Tongue (tissue), 1 donor: ENCODE measurements at regions not wholly inside any gene's neighbourhood (a gene's known extent, or its start where the extent isn't known, plus 50 kb on each side); places are given as distances from the start of the nearest gene placed in this dataset.
"Not testable (repeated sequence)": the region's sequence is repeated elsewhere in the genome, so short reads cannot be mapped to it uniquely, and the experiment has no call there.

Source experiments
- DNase-seq: peaks from one replicate; pipeline ENCODE4 v3.0.0-alpha.2; 2015

DNA sequence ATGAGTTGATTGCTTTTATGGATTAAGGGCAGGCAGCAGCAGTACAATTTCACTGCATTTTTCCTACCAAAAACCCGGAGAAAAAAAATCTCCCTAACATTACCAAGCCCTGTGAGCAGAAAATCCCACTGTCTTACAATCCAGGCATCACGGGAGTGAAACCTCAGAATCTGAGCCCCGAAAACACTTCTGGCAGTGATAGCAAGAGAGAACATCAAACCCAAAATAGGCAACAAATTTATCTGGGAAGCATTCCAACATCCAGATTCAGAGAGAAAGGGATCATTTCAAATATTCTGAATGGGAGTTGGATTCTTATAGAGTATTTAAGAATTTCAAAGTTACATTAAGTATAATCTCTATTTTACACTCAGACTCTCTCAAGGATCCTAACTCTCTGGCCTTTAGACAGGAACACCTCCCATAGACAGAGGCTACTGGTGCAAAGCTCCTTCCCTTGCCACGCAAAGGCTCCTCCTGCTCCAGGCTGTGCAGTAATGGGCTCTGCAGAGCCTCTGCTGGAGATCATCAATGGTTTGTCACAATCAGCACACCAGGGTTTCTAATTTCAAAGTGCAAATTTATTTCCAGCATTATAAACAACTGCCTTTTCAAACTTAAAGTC lies 256.9 kb downstream of the PARM1 start:
- peak; percentile 45 for DNase-seq

DNA sequence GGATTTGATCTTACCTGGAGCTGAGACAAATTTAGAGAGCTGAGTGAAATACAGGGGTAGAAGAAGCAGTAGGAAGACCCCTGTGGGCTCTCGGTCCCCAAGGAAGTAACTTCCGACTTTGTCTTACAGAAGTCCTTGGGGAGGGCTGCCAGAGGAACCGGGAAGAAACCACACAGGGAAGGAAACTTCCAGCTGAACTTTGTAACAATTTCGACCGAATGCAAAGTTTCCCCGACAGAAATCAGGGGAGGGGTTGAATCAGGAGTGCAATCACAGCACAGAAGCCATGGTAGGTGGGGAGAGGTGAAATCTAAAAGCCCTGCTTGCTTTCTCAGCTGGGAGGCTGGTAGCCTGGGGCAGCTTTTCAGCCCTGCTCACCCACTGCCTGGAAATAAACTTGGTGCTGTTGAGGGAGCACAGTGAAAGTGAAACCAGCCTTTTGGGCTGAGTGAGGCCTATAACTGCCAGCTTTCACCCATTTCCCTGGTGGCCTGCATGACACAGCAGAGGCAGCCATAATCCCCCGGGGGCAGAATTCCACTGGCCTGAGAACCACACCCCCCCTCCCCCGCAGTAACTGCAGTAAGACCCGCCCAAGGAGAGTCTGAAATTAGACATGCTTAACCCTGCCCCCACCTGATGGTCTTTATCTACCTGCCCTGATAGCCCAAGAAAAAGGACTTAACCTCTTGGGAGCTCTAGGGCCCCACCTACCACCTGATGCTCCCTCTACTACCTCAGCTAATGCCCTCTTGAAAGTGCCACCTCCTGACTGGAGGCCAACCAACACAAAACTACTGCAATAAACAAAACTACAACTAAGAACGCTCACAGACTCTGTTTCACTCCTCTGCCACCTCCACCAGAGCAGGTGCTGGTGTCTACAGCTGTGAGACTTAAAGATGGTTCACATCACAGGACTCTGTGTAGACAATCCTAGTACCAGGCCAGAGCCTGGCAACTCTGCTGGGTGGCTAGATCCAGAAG lies 248.2 kb downstream of the PARM1 start:
- DNase-seq: no peak

GRCh38 chr4:75180217-75180616 lies 247.3 kb downstream of the PARM1 start:
- DNase-seq: no peak

- no peak for DNase-seq
These were observed 246.6 kb downstream of the PARM1 start for GRCh38 chr4:75179510-75179909.

DNA sequence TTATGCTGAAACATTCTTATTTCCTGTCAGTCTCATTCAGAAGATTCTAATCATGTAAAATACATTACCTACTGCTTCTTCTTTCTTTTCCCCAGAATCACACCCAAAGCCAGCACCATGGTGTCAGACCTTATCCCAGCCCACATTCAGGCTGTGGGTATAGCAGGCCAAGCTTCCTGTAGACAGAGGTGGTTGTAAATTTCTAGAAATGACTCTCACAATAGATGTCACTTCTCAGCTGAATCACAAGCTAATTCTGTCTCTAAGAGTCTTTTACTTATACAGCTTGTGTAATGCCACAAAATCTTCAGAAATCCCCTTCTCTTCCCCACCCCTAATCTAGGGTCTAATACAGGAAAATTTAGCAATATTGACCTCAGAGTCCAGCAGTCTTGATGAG lies 239.6 kb downstream of the PARM1 start:
- DNase-seq: no peak

DNA sequence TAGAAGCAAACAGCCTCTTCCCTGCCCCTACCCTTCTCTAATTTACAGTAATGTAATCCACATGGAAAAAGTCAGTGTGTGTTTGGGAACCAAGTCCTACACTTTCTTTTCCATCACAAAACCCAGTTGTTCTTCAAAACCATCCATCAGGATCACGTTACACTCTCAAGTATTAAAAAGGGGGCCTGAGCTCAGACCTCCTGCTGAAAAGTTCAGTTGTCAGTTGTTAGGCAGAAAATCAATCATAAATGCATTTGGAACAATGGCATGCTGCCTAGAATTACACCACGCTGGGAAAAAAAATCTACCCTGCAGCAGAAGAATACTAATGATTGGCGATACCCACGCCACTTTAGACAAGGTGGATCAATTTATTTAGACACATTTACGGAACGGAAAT lies 236.5 kb downstream of the PARM1 start:
- peak; percentile 95 for DNase-seq

DNA sequence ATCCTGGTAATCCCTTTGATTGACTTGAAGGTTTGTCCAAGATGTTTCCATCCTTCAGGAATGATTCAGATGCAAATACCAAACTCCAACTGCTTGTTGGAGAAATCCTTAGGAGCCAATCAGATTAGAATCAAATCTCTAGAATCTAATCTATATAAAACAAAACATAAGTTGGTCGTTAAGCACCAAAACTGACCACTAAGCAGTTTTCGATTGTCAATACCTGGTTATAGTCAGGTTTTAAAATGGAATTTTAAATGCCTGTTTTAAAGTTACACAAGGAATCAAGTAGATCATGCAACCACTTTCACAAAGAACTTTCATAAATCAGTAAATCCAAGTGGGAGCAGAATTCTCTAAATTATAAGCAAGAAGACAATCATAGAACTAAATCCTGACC lies 236.1 kb downstream of the PARM1 start:
- peak; percentile 35 for DNase-seq

DNA sequence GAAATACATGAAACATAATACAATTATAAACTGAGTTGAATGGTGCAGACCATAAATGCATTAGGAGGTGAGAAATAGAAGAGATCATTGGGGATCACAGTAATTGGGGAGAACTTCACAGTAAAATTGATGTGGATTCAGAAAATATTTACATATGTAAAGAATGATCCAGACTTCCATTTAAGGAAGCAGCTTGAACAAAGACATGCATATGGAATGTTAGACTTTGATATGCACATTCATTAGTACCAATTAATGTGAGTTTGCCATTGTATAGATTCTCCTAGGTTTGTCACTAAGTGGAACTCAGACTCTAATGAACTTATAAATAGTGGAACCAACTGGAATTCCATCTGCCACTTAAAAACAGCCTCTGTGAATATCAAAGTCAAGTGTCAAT lies 235.6 kb downstream of the PARM1 start:
- DNase-seq: no peak

DNA sequence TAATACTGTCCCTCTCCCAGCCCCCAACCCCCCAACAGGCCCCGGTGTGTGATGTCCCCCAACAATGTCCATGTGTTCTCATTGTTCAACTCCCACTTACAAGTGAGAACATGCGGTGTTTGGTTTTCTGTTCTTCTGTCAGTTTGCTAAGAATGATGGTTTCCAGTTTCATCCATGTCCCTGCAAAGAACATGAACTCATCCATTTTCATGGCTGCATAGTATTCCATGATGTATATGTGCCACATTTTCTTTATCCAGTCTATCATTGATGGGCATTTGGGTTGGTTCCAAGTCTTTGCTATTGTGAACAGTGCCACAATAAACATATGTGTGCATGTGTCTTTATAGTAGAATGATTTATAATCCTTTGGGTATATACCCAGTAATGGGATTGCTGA lies 232.2 kb downstream of the PARM1 start:
- not testable (repeated sequence) for DNase-seq

DNA sequence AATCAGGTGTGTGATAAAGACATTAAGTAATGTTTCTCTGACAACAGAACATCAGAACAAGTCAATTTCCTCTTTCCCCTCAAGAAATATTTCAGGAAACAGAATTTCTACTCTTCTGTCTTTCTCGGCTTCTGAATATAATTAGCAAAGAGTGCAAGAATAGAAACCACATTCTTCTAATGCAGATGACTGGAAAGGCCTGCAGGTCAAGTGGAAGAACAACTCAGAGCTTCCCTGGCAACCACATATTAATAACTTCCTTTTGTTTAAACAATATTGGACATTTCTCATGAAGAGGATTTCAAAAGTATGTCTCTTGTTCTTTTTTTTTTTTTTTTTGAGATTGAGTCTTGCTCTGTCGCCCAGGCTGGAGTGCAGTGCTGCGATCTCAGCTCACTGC lies 225.5 kb downstream of the PARM1 start:
- no peak for DNase-seq

DNA sequence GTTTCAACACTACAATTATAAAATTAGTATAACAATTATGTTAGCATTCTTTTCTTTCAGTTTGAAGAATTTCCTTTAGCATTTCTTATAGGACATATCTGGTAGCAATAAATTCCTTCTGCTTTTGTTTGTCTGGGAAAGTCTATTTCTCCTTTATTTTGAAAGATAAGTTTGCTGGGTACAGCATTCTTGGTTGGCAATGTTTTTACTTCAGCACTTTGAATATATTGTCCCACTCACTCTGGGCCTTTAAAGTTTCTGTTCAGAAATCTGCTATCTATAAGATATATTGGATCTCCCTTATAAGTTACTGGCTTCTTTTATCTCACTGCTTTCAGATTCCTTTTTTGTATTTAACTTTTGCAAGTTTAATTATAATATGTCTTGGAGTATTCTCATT lies 222.1 kb downstream of the PARM1 start:
- DNase-seq: no peak

DNA sequence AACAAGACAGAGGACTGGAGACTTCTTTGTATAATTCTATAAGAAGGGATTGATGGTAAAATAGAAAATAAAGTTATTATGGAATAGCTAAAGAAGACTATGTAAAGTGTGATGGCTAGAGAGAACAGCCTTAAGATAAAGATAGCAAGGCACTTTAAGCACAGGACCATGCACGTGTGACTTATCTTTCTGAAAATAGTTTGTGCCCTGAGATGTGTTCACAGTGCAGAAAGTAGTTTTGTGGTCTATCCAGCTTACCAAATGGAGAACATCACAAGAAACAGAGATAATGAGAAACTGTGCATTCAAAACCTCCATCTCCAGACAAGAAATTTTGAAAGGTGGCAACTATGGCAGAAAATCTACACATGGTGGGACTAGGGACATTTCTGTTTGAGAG lies 213.3 kb downstream of the PARM1 start:
- no peak for DNase-seq

DNA sequence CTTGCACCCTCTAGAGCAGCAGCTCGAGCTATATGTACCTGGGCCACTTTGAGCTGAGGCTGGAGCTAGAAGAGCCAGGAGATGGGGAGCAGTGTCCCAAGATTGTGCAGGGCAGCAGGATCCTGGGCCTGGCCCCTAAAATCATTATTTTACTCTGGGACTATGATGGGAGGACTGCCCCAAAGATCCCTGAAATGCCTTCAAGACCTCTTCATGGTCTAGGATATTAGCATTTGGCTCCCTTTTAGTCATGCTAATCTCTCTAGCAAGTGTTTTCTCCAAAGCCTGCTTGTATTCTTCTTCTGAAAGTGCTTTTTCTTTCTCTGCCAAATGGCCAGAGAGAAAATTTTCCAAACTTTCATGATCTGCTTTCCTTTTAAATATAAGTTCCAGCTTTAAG lies 211.6 kb downstream of the PARM1 start:
- no peak for DNase-seq

DNA sequence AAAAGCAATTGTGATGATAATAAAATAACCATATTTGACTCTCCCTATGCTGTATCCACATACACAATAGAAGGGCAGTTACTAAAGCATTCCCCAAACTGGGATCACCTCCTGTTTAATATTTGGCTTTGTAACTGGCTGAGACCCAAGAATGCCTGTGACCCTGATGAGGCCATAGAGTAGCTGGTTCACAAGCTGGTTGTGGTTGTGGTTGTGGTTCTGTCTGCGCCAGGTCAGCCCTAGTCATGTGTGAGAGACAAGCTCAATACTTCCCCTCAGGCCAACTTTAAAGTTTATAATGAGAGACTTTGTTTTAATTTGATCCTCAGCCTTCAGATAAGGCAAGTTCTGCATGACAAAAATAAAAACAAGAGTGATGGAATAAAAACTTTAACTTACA lies 209.9 kb downstream of the PARM1 start:
- no peak for DNase-seq

GRCh38 chr4:75142382-75142781 lies 209.5 kb downstream of the PARM1 start:
- no peak for DNase-seq

DNA sequence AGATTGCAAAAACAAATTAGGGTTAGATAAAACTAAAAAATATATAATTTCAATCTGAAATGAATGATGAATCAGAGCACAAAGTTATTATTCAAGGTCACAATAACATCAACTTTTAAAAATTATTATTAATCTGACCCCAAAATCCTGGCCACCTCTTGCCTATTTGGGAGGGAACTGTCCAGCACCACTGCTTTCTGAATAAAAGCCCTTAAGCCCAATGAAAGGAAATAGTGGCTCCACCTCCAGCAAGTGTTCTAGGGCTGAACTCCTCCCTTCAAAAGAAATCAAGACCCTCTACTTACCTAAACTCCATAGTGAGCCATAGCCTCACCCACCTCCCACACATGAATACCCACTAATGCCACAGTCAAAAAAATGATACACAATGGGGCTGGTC lies 208.2 kb downstream of the PARM1 start:
- DNase-seq: peak; percentile 8

DNA sequence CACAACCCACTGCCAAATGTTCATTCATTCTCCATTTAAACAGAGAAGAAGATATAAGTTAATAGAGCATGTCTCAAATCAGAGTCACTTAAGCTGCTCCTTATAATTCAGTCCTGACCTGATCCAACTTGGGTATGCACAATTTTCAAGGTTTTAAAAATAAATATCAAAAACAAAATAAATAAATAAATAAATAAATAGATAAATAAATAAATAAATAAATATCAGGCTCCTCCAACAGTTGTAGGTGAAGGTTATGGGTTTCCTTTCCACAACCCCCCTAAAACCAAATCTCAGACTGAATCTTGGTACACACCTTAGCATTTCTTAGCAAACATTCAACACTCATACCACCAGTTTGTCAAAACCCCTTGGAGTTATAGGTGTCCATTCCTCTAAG lies 204.4 kb downstream of the PARM1 start:
- no peak for DNase-seq

- DNase-seq: no peak
These were observed 202.3 kb downstream of the PARM1 start for GRCh38 chr4:75135068-75135825.

DNA sequence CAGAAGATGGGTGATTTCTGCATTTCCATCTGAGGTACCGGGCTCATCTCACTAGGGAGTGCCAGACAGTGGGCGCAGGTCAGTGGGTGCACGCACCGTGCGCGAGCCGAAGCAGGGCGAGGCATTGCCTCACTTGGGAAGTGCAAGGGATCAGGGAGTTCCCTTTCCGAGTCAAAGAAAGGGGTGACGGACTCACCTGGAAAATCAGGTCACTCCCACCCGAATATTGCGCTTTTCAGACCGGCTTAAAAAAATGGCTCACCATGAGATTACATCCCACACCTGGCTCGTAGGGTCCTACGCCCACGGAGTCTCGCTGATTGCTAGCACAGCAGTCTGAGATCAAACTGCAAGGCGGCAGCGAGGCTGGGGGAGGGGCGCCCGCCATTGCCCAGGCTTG lies 194.0 kb downstream of the PARM1 start:
- DNase-seq: not testable (repeated sequence)

- no peak for DNase-seq
These were observed 193.1 kb downstream of the PARM1 start for GRCh38 chr4:75126058-75126457.

GRCh38 chr4:75122424-75123014 lies 189.6 kb downstream of the PARM1 start:
- no peak for DNase-seq

DNA sequence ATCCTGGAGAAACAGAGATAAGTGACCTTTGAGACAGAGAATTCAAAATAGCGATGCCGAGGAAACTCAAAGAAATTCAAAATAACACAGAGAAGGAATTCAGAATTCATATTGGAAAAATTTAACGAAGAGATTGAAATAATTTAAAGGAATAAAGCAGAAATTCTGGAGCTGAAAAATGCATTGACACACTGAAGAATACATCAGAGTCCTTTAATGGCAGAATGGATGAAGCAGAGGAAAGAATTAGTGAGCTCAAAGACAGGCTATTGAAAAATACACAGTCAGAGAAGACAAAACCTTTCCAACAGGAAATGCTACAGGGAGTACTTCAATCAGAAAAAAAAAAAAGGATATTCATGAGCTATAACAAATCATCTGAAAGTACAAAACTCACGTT lies 185.8 kb downstream of the PARM1 start:
- DNase-seq: no peak

DNA sequence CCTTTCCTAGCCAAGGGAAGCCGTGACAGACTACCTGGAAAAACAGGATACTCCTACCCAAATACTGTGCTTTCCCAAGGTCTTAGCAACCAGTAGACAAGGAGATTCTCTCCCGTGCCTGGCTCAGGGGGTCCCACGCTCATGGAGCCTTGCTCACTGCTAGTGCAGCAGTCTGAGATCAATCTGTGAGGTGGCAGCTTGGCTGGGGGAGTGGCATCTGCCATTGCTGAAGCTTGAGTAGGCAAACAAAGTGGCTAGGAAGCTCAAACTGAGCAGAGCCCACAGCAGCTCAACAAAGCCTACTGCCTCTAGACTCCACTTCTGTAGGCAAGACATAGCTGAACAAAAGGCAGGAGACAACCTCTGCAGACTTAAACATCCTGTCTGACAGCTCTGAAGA lies 177.1 kb downstream of the PARM1 start:
- no peak for DNase-seq
